GM12878 (cell line): ENCODE measurements at regions not wholly inside any gene's neighbourhood (a gene's known extent, or its start where the extent isn't known, plus 50 kb on each side); places are given as distances from the start of the nearest gene placed in this dataset.

Experiments used
- ATAC-seq: fragments of 200-7000 bp; cut with Tn5 transposase; 3 replicates; pipeline ENCODE4 v1.9.1; 2020; ENCODE audit warnings: mild to moderate bottlenecking, moderate library complexity
- BruUV-seq: library from RNA; stranded (reverse); fragments of 400-500 nt; replicated peaks from 2 replicates; lab custom pipeline; 2021; lab: Mats Ljungman, UMichigan
- CTCF ChIA-PET: fragments of 300-600 bp; sonication (Branson Sonifier 250); formaldehyde crosslinking; extraction: SDS; loops from one replicate; lab custom pipeline; 2021; ENCODE audit warnings: inconsistent platforms; lab: Yijun Ruan, JAX
- POLR2A ChIA-PET: fragments of 350-600 bp; formaldehyde crosslinking; extraction: SDS; loops from one replicate; lab custom pipeline; 2021; ENCODE audit warnings: inconsistent platforms; lab: Charles Lee
- RAD21 ChIA-PET: fragments of 300-600 bp; sonication (Branson Sonifier 250); formaldehyde crosslinking; loops from one replicate; lab custom pipeline; 2023; ENCODE audit warnings: antibody characterized with exemption; ENCODE audit not compliant: unreplicated experiment; lab: Charles Lee
- SMC1A ChIA-PET: fragments of 300-600 bp; sonication (Branson Sonifier 250); formaldehyde crosslinking; loops from one replicate; lab custom pipeline; 2023; ENCODE audit not compliant: unreplicated experiment, uncharacterized antibody; lab: Charles Lee
- DNase-seq: peaks from one replicate; pipeline ENCODE4 v3.0.0-alpha.2; 2011; ENCODE audit warnings: low read depth, low spot score
- FAIRE-seq: peaks from 3 replicates; lab custom pipeline; 2011; peaks lifted over from hg19 to GRCh38; lab: Jason Lieb, UNC
- H2AFZ ChIP-seq: 2 replicates; pipeline ENCODE4 v1.6.0; 2011; ENCODE audit warnings: low read depth, low read length, control low read depth; ENCODE audit not compliant: control insufficient read depth
- H3K27ac ChIP-seq: 2 replicates; pipeline ENCODE4 v1.5.1; 2011; ENCODE audit warnings: control low read depth; ENCODE audit not compliant: control insufficient read depth, insufficient read depth
- H3K27me3 ChIP-seq, 2 experiments: replicated peaks in 1 of 2; 2 replicates each; pipeline versions ENCODE4 v1.6.0 to v1.6.1; 2011; ENCODE audit warnings: low read length in 1 of 2; ENCODE audit not compliant: control insufficient read depth in 2 of 2, insufficient read depth in 2 of 2
- H3K36me3 ChIP-seq, 2 experiments: 2 replicates each; pipeline ENCODE4 v1.5.1; 2011; ENCODE audit warnings: low read length in 1 of 2; ENCODE audit not compliant: control insufficient read depth in 2 of 2, insufficient read depth in 2 of 2
- H3K4me1 ChIP-seq: 2 replicates; pipeline ENCODE4 v1.6.1; 2011; ENCODE audit warnings: mild to moderate bottlenecking, low read length, moderate library complexity, mixed read lengths; ENCODE audit not compliant: control insufficient read depth, insufficient read depth
- H3K4me2 ChIP-seq: 2 replicates; pipeline ENCODE4 v1.6.0; 2011; ENCODE audit warnings: control low read depth; ENCODE audit not compliant: control insufficient read depth, insufficient read depth
- H3K4me3 ChIP-seq: fragments of 200-600 bp; sonication (generic); 2 replicates; pipeline ENCODE4 v1.5.1; 2016
- H3K79me2 ChIP-seq: 2 replicates; pipeline ENCODE4 v1.6.0; 2011; ENCODE audit warnings: low read length; ENCODE audit not compliant: control insufficient read depth, insufficient read depth
- H3K9ac ChIP-seq: 2 replicates; pipeline ENCODE4 v1.8.0; 2011; ENCODE audit warnings: low read length, control low read depth, mixed read lengths; ENCODE audit not compliant: control insufficient read depth, insufficient read depth
- H3K9me3 ChIP-seq: replicated peaks from 3 replicates; pipeline ENCODE4 v1.5.1; 2011; ENCODE audit warnings: mild to moderate bottlenecking, low read length; ENCODE audit not compliant: control insufficient read depth, insufficient read depth
- H4K20me1 ChIP-seq: 2 replicates; pipeline ENCODE4 v1.6.0; 2011; ENCODE audit not compliant: control insufficient read depth, insufficient read depth
- ASH2L ChIP-seq: fragments of 300-600, 200-600 bp; sonication (generic); IDR thresholded peaks from 2 replicates; pipeline ENCODE4 v1.6.1; 2017; ENCODE audit warnings: low read depth, mild to moderate bottlenecking, borderline replicate concordance
- BACH1 ChIP-seq: fragments of 450-650 bp; IDR thresholded peaks from 2 replicates; pipeline ENCODE4 v1.6.1; 2017; ENCODE audit warnings: mild to moderate bottlenecking, borderline replicate concordance
- BHLHE40 ChIP-seq, 2 experiments: fragments of 450-650 bp in 1 of 2; IDR thresholded peaks; 2 replicates each; pipeline ENCODE4 v1.6.1; 2011 to 2017; ENCODE audit warnings: low read depth in 2 of 2, borderline replicate concordance in 1 of 2, improper control_type of control experiment in 1 of 2, low read length in 1 of 2, mild to moderate bottlenecking in 1 of 2
- CBFB ChIP-seq: IDR thresholded peaks from 2 replicates; pipeline ENCODE4 v1.6.1; 2016; ENCODE audit warnings: antibody characterized with exemption, low read depth
- CHD4 ChIP-seq: fragments of 200-600 bp; sonication (generic); IDR thresholded peaks from 2 replicates; pipeline ENCODE4 v1.6.1; 2016; ENCODE audit warnings: mild to moderate bottlenecking
- EZH2 ChIP-seq: IDR thresholded peaks from 2 replicates; pipeline ENCODE4 v1.6.1; 2012; ENCODE audit warnings: low read depth, mild to moderate bottlenecking, control low read depth, inconsistent platforms, low read length, borderline replicate concordance; ENCODE audit not compliant: control insufficient read depth
- IRF4 ChIP-seq: IDR thresholded peaks from 2 replicates; pipeline ENCODE4 v1.6.1; 2011; ENCODE audit warnings: low read depth, low read length
- NFIC ChIP-seq: IDR thresholded peaks from 2 replicates; pipeline ENCODE4 v1.6.1; 2012; ENCODE audit warnings: low read depth, mild to moderate bottlenecking, inconsistent platforms, low read length, moderate library complexity
- NFYB ChIP-seq: IDR thresholded peaks from 2 replicates; pipeline ENCODE4 v1.6.1; 2011; ENCODE audit warnings: low read depth, mild to moderate bottlenecking, low read length, improper control_type of control experiment, moderate library complexity; ENCODE audit not compliant: insufficient read depth
- NR2C1 ChIP-seq: fragments of 450-650 bp; IDR thresholded peaks from 2 replicates; pipeline ENCODE4 v1.6.1; 2017; ENCODE audit warnings: antibody characterized with exemption, mild to moderate bottlenecking, moderate library complexity
- POU2F2 ChIP-seq: IDR thresholded peaks from 3 replicates; pipeline ENCODE4 v1.6.1; 2011; ENCODE audit warnings: low read depth, mild to moderate bottlenecking, low read length, borderline replicate concordance
- RCOR1 ChIP-seq: conservative IDR thresholded peaks from 2 replicates; pipeline ENCODE4 v1.6.1; 2012; ENCODE audit warnings: low read depth, low read length, improper control_type of control experiment
- RELA ChIP-seq: fragments of 450-650 bp; IDR thresholded peaks from 2 replicates; pipeline ENCODE4 v1.8.0; 2014; ENCODE audit warnings: borderline replicate concordance; ENCODE audit not compliant: partially characterized antibody
- SMAD5 ChIP-seq: IDR thresholded peaks from 2 replicates; pipeline ENCODE4 v1.6.1; 2016; ENCODE audit warnings: antibody characterized with exemption, low read depth
- SPI1 ChIP-seq: IDR thresholded peaks from 2 replicates; pipeline ENCODE4 v1.6.1; 2011; ENCODE audit warnings: low read depth, mild to moderate bottlenecking, low read length, moderate library complexity, borderline replicate concordance; ENCODE audit not compliant: insufficient read depth
- SRF ChIP-seq, 2 experiments: IDR thresholded peaks; 2 replicates each; pipeline ENCODE4 v1.6.1; 2011; ENCODE audit warnings: low read depth in 2 of 2, low read length in 2 of 2, mild to moderate bottlenecking in 1 of 2, moderate library complexity in 1 of 2
- TCF7 ChIP-seq: IDR thresholded peaks from 2 replicates; pipeline ENCODE4 v1.6.1; 2014; ENCODE audit warnings: antibody characterized with exemption, borderline replicate concordance
- YBX1 ChIP-seq: fragments of 450-650 bp; IDR thresholded peaks from 2 replicates; pipeline ENCODE4 v1.6.1; 2016; ENCODE audit warnings: antibody characterized with exemption
- WGBS: methylation state at CpG from one replicate; pipeline ENCODE4 v1.1.6; 2016; ENCODE audit warnings: low lambda C conversion rate; ENCODE audit not compliant: insufficient replicate concordance, insufficient coverage; ENCODE audit errors: missing lambda C conversion rate; 5-methylcytosine and 5-hydroxymethylcytosine counted together
- in situ Hi-C: fragments of 300-500 bp; cut with MboI; formaldehyde crosslinking; loops from 9 replicates; pipeline ENCODE4 v1.14.3; 2018; ENCODE audit warnings: mixed read lengths
- intact Hi-C: fragments of 100-400 bp; cut with micrococcal nuclease; formaldehyde crosslinking; loops from one replicate; pipeline ENCODE4 v1.14.2; 2022; ENCODE audit not compliant: unreplicated experiment
- TF ChIP-seq, protein P1 (sequence below): fragments of 450-650 bp; IDR thresholded peaks from 2 replicates; pipeline ENCODE4 v1.6.1; 2017; ENCODE audit warnings: antibody characterized with exemption, mild to moderate bottlenecking, moderate library complexity

GRCh38 chr13:89827552-89827951 is 1519.9 kb upstream of the MIR17HG start:
- RAD21 ChIA-PET = no interaction called here

More at GRCh38 chr13:89827552-89827951, 1519.9 kb upstream of the MIR17HG start:
- H3K27me3 ChIP-seq = no peaks in the 10 kb centered on the region
- no peaks in the 10 kb centered on the region for H4K20me1 ChIP-seq
- DNase-seq = no peak
- TF ChIP-seq CBFB (no peak), RCOR1 (no peak), SMAD5 (no peak), BHLHE40 (IDR thresholded peaks at IDR 0.05; ENCODE audit: borderline replicate concordance in 1 of 2, low read depth in 2 of 2, low read length in 1 of 2) (no peak), TCF7 (no peak), NFIC (no peak), YBX1 (no peak), ASH2L (no peak), CHD4 (no peak), IRF4 (no peak), POU2F2 (no peak), RELA (no peak), SRF (IDR thresholded peaks at IDR 0.05; ENCODE audit: low read depth in 2 of 2, low read length in 2 of 2) (no peak), NFYB (no peak), BACH1 (no peak), SPI1 (no peak), NR2C1 (no peak), EZH2 (no peak)
- TF ChIP-seq, protein P1, sequence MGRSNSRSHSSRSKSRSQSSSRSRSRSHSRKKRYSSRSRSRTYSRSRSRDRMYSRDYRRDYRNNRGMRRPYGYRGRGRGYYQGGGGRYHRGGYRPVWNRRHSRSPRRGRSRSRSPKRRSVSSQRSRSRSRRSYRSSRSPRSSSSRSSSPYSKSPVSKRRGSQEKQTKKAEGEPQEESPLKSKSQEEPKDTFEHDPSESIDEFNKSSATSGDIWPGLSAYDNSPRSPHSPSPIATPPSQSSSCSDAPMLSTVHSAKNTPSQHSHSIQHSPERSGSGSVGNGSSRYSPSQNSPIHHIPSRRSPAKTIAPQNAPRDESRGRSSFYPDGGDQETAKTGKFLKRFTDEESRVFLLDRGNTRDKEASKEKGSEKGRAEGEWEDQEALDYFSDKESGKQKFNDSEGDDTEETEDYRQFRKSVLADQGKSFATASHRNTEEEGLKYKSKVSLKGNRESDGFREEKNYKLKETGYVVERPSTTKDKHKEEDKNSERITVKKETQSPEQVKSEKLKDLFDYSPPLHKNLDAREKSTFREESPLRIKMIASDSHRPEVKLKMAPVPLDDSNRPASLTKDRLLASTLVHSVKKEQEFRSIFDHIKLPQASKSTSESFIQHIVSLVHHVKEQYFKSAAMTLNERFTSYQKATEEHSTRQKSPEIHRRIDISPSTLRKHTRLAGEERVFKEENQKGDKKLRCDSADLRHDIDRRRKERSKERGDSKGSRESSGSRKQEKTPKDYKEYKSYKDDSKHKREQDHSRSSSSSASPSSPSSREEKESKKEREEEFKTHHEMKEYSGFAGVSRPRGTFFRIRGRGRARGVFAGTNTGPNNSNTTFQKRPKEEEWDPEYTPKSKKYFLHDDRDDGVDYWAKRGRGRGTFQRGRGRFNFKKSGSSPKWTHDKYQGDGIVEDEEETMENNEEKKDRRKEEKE = no peak
- TF ChIP-seq, all 136 proteins: peak for 0
- ATAC-seq = no peak
- no peak overlapping the region for H3K27ac ChIP-seq
- H3K9me3 ChIP-seq = no peaks in the 10 kb centered on the region
- in situ Hi-C loops = no loop called here
- H3K4me2 ChIP-seq = no peak overlapping the region
- POLR2A ChIA-PET = no interaction called here
- H3K4me3 ChIP-seq = no peak overlapping the region
- no peaks in the 10 kb centered on the region for H3K79me2 ChIP-seq
- H3K4me1 ChIP-seq = no peaks in the 10 kb centered on the region
- no peaks in the 10 kb centered on the region for H3K36me3 ChIP-seq
- intact Hi-C loops = no loop called here
- H3K9ac ChIP-seq = no peak overlapping the region
- CTCF ChIA-PET = no interaction called here
- SMC1A ChIA-PET = interaction anchor here (1.0 kb wide), 1 partner anchor 30 kb away, joined by 3 read pairs; no protein-coding TSS in a partner anchor
- H2AFZ ChIP-seq = no peak overlapping the region
- no TSS peak for BruUV-seq
- WGBS = 37% methylated on average over 4 of the region's 4 CpGs
- FAIRE-seq = no peak
